HG02970 (cell line): ENCODE measurements at regions not wholly inside any gene's neighbourhood (a gene's known extent, or its start where the extent isn't known, plus 50 kb on each side); places are given as distances from the start of the nearest gene placed in this dataset.

ENCODE experiments used
- ATAC-seq: cut with Tn5 transposase; IDR thresholded peaks from one replicate; pipeline ENCODE4 v1.9.1; 2021; ENCODE audit warnings: mild to moderate bottlenecking, moderate library complexity, moderate number of reproducible peaks; ENCODE audit not compliant: unreplicated experiment, low FRiP score

DNA sequence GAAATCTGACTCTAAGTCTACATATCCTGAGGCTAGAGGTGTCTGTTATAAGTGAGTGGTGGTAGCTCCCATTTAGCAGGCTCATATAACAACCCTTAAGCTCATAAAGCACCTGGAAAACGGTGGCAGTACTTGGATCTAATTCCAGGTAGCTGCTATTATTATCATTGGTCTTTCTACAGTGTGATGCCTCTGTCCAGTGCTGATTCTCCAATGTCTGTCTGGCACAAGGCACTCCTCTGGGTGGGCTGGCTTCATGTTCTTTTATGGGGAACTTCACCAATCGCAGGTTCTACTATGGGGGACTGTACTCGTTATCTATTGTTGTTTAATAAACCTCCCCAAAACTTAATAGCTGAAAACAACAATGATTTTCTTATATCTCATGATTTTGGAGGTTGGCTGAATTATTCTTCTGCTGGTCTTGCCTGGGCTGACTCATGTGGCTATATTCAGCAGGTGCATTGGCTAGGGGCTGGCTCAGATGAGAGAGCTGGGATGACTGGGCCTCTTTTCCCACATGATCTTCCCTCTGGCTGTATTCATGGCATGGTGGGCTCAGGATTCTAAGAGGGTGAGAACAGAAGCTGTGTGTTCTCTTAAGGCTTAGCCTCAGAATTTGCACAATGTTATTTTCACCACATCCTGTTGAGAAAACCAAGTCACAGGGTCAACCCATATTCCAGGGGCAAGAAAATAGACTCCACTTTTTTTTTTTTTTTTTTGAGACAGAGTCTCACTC, 93.0 kb upstream of the PCGF5 start:
- no peak for ATAC-seq

DNA sequence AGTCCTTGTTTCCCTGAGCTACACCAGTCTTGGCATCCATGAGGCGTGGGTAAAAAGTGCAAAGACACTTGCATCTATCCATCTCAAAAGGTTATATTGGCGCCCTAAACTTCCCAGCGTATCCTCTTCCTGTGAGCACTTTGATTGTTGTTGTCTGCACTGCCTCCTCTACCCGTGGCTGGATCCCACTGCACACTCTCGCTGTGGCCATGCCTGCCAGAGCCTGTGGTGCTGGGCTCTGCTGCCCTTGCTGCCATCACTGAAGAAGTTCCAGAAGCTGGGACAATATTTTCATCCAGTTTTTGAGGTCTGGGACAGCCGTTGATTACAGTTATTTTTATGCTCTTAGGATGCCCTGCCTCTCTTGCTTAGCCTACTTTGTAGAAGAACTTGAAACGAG, 85.3 kb upstream of the PCGF5 start:
- ATAC-seq, result no peak

DNA sequence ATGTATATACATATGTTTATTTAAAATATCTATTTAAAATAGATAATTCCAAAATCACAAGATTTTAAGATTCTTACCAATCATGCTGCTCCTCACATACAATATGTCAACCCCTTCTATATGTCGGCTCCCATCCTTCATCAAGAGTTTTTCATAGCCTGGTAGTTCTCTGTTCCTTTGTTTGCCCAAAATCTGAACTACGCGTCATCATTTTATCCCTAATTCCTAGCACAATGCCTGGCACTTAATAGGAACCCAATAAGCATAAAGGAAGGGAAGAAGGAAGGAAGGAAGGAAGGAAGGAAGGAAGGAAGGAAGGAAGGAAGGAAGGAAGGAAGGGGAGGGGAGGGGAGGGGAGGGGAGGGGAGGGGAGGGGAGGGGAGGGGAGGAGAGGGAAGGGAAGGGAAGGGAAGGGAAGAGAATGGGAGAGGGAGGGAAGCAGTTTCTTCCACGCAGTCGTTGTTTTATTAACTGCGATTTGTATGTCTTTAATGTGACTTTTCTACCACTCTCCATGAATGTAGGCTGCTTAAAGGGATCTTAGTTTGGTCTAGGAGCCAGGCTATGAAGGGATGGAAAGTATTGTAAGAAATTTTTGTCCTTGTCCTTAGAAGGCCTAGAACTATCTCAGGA, 83.3 kb upstream of the PCGF5 start:
- no peak for ATAC-seq

DNA sequence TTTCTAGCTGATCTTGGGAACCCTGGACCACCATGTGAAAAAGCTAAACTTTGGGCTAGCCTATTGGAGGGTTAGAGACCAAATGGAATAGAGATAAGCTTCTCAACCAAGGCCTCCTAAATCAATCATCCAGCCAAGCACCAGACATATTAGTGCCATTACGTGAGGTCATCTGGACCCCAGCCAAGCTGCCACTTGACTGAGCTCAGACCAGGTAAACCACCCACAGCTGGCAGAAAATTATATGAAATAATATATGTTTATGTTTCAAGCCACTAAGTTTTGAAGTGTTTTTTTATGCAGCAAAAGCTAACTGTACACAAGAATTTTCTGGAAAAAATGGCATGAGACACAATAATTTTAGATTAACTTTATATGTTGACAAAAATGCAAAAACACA, 82.6 kb upstream of the PCGF5 start:
- no peak for ATAC-seq

DNA sequence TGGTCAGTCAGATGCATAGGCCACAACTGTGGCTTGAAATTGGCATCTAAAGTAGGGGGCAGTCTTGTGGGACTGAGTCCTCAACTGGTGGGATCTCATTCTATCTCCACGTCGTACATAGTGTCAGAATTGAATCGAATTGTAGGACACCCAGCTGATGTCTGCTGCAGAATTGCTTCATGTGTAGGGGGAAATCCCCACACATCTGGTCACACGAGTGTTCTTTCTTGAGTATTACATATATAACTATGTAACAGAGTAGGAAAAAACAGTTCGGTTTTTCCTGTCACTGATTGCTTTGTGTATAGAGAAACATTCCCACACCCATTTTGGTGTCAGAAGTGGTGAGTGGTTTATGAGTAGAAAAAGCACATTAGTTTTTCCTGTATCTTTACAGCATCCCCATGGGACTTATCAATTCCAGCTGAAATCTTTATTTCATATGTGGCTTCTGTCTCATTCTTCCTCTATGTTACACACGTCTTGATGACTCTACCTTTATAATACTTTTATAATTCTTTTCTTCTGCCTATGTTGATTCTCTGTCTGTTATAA, 79.4 kb upstream of the PCGF5 start:
- no peak for ATAC-seq

DNA sequence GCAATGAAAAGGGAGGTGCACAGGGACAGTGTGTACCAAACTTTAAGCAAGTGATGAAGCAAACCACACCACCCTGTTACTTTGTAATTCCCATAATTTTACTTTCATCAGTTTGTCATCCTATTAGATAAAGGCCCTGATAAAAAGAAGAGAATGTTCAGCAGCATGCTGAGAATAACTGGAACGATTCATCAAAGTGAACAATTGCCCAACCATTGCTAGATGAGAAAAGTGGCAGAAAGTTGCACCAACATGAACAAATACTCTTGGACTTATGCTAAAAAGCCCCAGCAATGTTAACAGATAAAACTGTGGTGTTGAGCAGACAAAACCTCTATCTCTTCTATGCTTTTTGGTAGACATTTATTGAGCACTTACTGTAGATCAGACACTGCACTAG, 75.5 kb upstream of the PCGF5 start:
- ATAC-seq, result no peak

DNA sequence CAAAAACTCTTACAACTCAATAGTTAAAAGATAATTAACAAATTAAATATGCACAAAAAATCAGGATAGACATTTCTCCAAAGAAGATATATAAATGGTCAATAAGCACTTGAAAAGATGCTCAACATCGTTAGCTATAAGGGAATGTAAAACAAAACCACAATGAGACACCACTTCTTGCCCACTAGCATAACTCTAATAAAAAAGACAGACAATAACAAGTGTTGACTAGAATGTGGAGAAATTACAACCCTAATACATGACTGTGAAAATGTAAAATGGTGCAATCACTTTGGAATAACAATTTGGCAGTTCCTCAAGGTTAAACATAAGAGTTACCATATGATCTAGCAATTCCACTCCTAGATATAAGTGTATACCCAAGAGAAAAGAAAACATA, 74.3 kb upstream of the PCGF5 start:
- ATAC-seq, result no peak

DNA sequence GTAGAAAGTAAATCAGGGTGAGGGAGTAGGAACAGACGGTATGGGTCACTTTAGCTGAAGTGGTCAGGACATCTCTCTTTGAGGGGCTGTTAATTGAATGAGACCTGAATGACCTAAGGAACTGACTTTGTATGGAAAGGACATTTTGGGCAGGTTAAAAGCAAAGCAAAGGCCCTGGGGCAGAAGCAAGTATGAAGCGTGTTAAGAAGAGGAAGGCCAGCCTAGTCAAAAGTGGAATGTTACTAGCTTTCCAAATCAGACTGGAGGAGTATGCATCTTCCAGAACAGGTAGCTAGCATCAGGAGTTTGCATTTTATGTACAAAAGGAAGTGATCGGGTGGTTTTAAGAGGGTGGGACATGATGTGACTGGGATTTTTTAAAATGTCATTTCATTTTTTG, 70.9 kb upstream of the PCGF5 start:
- ATAC-seq, result no peak

DNA sequence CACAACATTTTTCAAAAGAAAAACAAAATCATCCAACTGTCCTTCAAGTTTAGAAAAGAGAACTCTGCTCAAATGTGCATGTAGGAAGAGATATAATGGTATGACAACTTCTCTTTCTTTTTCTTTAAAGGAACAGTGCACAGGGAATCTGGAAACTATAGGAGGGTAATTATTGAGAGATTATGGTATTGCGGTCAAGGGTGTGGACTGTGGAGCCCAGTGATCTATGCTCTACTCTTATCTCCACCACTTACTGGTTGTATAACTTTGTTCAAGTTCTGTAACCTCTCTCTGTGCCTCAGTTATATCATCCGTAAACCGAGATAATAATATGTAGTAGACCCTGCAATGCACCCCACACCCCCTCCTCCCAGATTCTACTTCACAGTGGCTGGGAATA, 69.8 kb upstream of the PCGF5 start:
- no peak for ATAC-seq

DNA sequence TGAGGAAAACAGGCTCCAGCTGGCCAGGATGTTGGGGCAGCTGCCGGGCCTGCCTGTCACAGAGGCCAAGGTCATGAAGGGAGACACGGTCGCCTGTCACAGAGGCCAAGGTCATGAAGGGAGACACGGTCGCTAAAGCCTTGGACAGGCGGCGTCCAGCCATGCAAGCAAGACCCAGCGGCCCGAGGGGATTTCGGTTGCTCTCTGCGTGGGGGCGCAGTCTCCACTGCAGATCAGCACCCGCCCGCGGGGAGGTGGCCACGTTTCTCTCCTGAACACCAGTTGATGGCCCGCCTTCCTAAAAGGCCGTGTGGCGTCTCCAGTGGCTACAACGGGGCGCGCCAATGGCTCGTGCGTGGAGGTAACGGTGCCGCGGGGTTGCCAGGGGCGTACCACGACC, 67.0 kb upstream of the PCGF5 start:
- ATAC-seq, result no peak

DNA sequence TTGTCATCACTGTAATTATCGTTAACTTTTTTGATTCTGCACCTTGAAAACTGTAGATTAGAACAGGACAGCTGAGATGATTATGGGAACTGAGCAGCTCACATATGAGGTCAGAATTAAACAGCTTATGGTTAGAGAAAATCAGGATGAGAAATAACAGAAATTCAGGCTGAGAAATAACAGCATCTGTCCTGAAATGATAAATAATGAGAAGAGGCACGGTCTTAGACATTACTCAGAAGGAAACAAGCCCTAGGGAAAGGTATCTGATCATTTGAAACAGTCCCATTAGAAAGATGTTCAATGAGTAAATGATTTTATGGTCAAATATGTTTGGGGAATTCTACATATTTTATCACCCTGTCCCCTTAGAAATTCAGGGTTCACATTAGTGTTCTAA, 65.6 kb upstream of the PCGF5 start:
- no peak for ATAC-seq

DNA sequence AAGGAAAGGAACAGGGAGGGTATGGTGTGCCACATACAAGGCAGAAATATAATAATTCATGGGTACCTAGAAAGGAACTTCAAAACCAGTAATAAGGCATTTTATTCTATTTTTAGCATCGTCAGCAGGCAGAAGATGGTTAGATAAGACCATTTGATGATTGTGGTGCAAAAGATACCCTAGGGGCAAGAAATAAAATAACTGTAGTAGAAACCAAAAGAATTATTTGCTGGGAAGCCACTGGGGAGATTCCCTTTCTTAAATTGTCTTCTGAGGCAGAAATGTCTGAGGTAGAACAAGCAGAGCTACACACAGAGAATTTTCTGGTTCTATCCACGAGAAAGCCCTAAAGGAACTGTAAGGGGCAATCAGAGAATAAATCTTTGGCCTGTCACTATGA, 64.3 kb upstream of the PCGF5 start:
- no peak for ATAC-seq

DNA sequence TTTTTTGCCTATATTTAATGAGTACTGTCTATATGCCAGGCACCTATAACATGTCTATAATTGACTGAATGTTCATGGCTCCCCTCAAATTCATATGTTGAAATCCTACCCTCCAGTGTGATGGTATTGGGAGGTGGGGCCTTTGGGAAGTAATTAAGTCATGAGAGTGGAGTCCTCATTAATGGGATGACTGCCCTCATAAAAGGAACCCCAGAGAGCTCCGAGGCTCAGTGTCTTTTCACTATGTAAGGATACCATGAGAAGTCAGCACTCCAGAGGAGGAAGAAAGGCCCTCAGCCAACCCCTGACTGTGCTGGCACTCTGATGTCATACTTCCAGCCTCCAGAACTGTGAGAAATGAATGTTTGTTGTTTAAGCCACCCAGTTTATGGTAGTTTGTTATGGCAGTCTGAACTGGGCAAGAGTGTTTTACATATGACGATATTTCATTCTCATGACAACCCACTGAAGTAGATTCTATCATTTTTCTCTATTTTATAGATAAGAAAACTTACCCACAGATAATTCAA, 61.1 kb upstream of the PCGF5 start:
- no peak for ATAC-seq

DNA sequence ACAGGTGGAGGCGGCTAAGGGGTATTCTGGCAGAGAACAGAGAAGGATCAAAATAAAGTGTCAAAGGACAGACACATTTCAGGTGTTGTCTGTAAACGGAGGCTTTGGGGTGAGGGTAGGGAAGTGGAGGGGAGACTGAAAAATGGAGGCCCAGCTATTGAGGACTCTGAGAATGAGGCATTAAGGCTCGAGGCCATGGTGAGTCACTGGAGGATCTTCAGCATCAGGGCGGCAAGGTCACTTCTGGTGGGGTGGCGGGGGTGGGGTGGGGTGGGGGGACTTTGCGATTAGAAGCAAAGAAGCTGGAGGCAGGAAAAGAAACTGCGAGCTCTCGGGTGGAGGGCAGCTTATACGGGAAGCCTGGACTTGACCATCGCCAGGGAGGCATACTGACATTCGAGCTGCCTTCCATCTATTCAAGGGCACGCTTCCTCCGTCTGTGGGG, 58.4 kb upstream of the PCGF5 start:
- ATAC-seq, result no peak

DNA sequence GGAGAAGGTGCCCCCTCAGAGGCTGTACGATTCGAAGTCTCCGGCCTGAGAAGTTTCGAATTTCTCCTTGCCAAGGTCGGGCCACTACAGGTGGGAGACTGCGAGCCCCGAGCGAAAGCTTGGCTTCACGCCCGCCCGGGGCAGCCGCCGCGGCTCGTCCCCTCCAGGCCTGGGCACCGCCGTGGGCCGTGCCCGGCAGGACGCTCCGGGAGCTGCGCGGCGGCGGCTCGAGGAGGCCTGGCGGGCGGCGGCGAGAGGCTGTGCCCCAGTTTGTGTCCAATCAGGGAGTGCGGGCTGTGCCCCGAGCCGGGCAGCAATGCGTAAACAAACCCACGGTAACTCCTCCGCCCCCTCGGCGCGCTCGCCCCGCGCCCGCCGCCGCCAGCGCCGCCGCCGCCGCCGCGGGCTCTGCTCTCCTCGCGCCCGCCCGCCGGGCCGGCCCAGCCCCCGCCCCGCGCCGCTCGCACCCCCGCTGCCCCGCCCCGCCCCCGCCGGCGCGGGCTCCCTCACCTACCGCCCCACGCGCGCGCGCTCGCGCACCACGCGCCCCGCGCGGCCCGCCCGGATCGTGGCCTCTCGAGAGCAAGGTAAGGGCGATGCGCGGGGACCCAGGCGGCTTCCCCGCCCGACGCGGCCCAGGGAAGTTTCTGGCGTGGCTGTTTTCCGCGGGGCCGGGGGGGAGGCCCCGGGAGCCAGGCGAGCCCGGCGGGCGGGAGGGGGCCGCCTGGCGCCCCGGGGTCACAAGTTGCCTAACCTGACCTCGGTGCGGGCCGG, 57.8 kb upstream of the PCGF5 start:
- peak; percentile 52 for ATAC-seq

DNA sequence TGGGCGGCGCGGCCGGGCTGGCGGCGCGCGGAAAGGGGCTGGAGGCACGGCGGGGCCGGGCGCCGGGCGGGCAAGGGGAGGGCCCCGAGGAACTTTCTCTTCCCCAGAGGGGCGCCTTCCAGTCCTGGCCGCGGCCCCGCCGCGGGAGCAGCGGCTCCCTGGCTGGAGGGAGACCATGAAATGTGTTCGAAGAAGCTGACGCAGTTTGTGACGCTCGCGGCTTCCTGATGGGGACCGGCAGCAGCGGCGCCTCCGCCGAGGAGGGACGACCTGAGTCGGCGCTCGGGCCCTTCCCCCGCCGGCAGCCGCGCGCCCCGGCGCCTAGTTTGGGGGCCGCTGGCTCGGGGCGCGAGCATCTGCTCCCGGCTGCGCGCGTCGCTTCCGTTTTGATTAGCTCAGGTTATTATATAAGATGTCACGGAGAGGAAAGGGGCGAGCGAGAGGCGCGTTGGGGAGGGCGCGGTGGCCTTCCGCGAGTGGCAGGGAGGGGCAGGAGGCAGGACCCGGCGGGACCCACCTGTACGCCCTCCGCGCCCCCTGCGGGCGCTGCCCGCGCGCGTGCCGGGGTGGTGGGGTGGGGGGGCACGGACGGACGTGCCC, 57.1 kb upstream of the PCGF5 start:
- ATAC-seq, result peak; percentile 62

DNA sequence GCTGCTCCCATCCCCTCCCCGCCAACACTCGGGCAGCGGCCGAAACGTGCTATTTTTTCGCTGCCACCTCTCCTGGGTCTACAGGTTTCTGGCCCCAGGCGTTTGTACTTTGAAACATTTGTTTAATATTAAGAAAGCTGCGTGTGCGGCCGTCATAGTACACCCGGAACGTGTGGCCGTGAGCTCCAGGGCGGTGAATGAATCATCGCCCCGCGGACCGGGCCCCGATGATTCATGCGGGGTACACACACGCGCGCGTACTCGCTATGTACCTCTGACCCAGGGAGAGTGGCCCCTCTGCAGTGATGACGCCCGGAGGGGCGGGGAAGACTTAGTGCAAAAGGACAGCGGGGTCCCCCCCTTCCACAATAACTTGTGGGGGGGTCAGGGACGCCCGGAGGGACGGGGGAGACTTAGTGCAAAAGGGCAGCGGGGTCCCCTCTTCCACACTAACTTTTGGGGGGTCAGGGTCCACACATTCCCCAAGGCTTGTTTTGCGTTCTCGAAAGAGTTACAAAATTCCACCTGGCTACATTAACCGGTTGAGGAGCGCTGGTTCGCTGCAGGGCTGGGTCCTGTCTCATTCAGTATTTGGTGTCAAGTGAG, 56.5 kb upstream of the PCGF5 start:
- peak; percentile 9 for ATAC-seq

DNA sequence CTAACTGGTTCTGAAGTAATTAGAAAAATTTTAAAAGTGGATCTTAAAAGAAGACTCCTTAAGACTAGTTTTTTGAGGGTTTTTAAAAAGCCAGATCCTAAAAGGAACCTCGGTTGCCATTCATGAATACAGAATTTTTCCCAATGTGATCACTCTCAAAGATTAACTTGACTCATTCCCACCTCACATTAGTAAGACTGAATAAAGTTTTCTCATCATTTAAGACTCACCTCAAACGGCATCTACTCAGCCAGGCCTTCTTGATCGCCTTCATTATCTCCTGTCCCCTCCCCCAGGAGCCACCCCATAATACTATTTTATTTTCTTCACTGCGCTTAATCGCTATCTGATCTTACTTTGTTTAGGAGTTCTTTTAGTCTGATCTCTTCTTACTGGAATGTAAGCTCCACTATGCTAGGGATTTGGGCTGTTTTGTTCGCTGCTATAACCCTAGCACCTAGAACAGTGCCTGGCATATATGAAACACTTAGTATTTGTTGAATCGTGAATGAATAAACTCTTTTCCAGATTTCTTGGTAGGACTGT, 55.9 kb upstream of the PCGF5 start:
- ATAC-seq, result no peak

DNA sequence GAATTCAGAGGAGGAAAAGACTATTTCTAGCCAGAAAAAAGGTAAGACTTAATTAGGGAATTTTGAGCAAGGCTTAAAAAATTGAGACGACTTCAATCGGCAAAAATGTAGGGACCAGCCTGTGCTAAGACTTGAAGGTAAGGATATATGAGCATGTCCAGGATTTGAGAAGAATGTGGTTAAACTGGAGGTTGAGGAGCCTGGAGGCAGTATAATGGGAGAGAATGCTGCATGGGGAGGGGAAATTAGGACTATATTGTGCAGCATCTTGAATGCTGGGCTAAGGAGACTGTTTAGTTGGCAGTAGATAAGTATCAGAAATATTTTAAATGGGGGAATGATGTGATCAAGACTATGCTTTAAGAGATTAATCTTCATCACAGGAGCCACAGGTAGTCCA, 53.1 kb upstream of the PCGF5 start:
- ATAC-seq, result no peak

DNA sequence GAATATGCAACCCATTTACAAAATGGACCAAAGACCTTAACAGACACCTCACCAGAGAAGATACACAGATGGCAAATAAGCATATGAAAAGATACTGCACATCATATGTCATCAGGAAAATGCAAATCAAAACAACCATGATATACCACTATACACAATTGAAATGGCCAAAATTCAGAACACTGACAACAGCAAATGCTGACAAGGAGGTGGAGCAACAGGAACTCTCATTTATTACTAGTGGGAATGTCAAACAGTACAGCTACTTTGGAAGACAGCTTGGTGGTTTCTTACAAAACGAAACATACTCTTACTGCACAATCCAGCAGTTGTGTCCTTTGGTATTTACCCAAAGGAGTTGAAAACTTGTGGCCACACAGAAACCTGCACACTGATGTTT, 50.0 kb upstream of the PCGF5 start:
- ATAC-seq, result no peak
